Panc1 (cell line): ENCODE measurements at regions not wholly inside any gene's neighbourhood (a gene's known extent, or its start where the extent isn't known, plus 50 kb on each side); places are given as distances from the start of the nearest gene placed in this dataset.

Source experiments
- CTCF ChIP-seq: fragments of 450-650 bp; IDR thresholded peaks from 2 replicates; pipeline ENCODE4 v1.5.1; 2017; ENCODE audit warnings: mild to moderate bottlenecking
- POLR2AphosphoS5 ChIP-seq: IDR thresholded peaks from 2 replicates; pipeline ENCODE4 v1.6.1; 2012; ENCODE audit warnings: mild to moderate bottlenecking, low read depth, low read length, moderate library complexity
- REST ChIP-seq, 2 experiments: IDR thresholded peaks; 2 replicates each; pipeline ENCODE4 v1.6.1; 2011 to 2012; ENCODE audit warnings: low read depth in 2 of 2, control low read depth in 1 of 2, low read length in 1 of 2, mild to moderate bottlenecking in 1 of 2, moderate library complexity in 1 of 2; ENCODE audit not compliant: insufficient read depth in 1 of 2
- SIN3A ChIP-seq: IDR thresholded peaks from 2 replicates; pipeline ENCODE4 v1.6.1; 2012; ENCODE audit warnings: low read depth, mild to moderate bottlenecking, low read length, moderate library complexity, borderline replicate concordance; ENCODE audit not compliant: insufficient read depth
- TCF7L2 ChIP-seq: IDR thresholded peaks from 2 replicates; pipeline ENCODE4 v1.6.1; 2011; ENCODE audit warnings: mild to moderate bottlenecking, low read depth, low read length, inconsistent platforms

GRCh38 chr9:129239946-129240490 is 62.0 kb upstream of the IER5L start:
- TF ChIP-seq POLR2AphosphoS5 (no peak), CTCF (no peak), SIN3A (no peak), REST (IDR thresholded peaks at IDR 0.05; ENCODE audit: insufficient read depth in 1 of 2, low read depth in 2 of 2, low read length in 1 of 2) (no peak), TCF7L2 (no peak)
